Endothelial cell of umbilical vein (primary cell): ENCODE measurements at regions not wholly inside any gene's neighbourhood (a gene's known extent, or its start where the extent isn't known, plus 50 kb on each side); places are given as distances from the start of the nearest gene placed in this dataset.

Experiments used
- BruUV-seq: library from RNA; stranded (reverse); fragments of 400-500 nt; replicated peaks from 2 replicates; lab custom pipeline; 2021; lab: Mats Ljungman, UMichigan
- CTCF ChIA-PET: fragments of 300-600, 350-600 bp; sonication (Branson Sonifier 250); formaldehyde crosslinking; loops from one replicate; lab custom pipeline; 2021; ENCODE audit warnings: antibody characterized with exemption, inconsistent platforms; lab: Charles Lee
- POLR2A ChIA-PET: fragments of 300-600, 350-600 bp; sonication (Branson Sonifier 250); formaldehyde crosslinking; loops from one replicate; lab custom pipeline; 2021; ENCODE audit warnings: antibody characterized with exemption, inconsistent platforms; lab: Charles Lee
- DNase-seq: peaks from one replicate; pipeline ENCODE4 v3.0.0-alpha.2; 2011; ENCODE audit warnings: low read depth, low spot score
- FAIRE-seq: peaks from 2 replicates; lab custom pipeline; 2011; peaks lifted over from hg19 to GRCh38; lab: Jason Lieb, UNC
- H2AFZ ChIP-seq: 2 replicates; pipeline ENCODE4 v1.6.0; 2012; ENCODE audit warnings: low read depth, low read length, control low read depth, inconsistent platforms
- H3K27ac ChIP-seq: 2 replicates; pipeline ENCODE4 v1.5.1; 2011; ENCODE audit warnings: low read depth, mild to moderate bottlenecking, control low read depth, low read length, moderate library complexity; ENCODE audit not compliant: insufficient read depth
- H3K27me3 ChIP-seq, 2 experiments: 2 replicates each; pipeline versions ENCODE4 v1.6.0 to v1.6.1; 2011; ENCODE audit warnings: low read length in 2 of 2, mixed read lengths in 1 of 2; ENCODE audit not compliant: control insufficient read depth in 2 of 2, insufficient read depth in 2 of 2
- H3K36me3 ChIP-seq, 2 experiments: 2 replicates in 1 of 2; 3 replicates in 1 of 2; pipeline ENCODE4 v1.5.1; 2011; ENCODE audit warnings: low read length in 2 of 2, mild to moderate bottlenecking in 1 of 2, moderate library complexity in 1 of 2; ENCODE audit not compliant: control insufficient read depth in 2 of 2, insufficient read depth in 2 of 2; ENCODE audit errors: extremely low read depth in 1 of 2
- H3K4me1 ChIP-seq: 3 replicates; pipeline ENCODE4 v1.5.1; 2011; ENCODE audit warnings: mild to moderate bottlenecking, low read length; ENCODE audit not compliant: control insufficient read depth, insufficient read depth; ENCODE audit errors: extremely low read depth
- H3K4me2 ChIP-seq: 2 replicates; pipeline ENCODE4 v1.6.1; 2011; ENCODE audit warnings: low read length, control low read depth, mixed read lengths; ENCODE audit not compliant: insufficient read depth
- H3K4me3 ChIP-seq, 3 experiments: fragments of 200-600 bp in 1 of 3; sonication (generic), shearing (Covaris generic) in 1 of 3; replicated peaks in 1 of 3; 2 replicates each; pipeline ENCODE4 v1.5.1; 2011 to 2016; ENCODE audit warnings: control low read depth in 3 of 3, low read length in 3 of 3, mild to moderate bottlenecking in 2 of 3, inconsistent platforms in 1 of 3, low read depth in 1 of 3, moderate library complexity in 1 of 3; ENCODE audit not compliant: insufficient read depth in 1 of 3
- H3K79me2 ChIP-seq: 2 replicates; pipeline ENCODE4 v1.6.0; 2012; ENCODE audit warnings: low read length, inconsistent platforms; ENCODE audit not compliant: control insufficient read depth, insufficient read depth
- H3K9ac ChIP-seq: replicated peaks from 2 replicates; pipeline ENCODE3; 2011; ENCODE audit warnings: low read length, control low read depth; ENCODE audit not compliant: insufficient read depth; ENCODE audit errors: extremely low read depth
- H3K9me1 ChIP-seq: replicated peaks from 3 replicates; pipeline ENCODE4 v1.6.0; 2011; ENCODE audit warnings: mild to moderate bottlenecking, low read length; ENCODE audit not compliant: control insufficient read depth, insufficient read depth; ENCODE audit errors: extremely low read depth
- H3K9me3 ChIP-seq: replicated peaks from 2 replicates; pipeline ENCODE4 v1.5.1; 2012; ENCODE audit warnings: low read length, inconsistent platforms; ENCODE audit not compliant: control insufficient read depth, insufficient read depth
- H4K20me1 ChIP-seq: replicated peaks from 2 replicates; pipeline ENCODE3; 2011; ENCODE audit warnings: mild to moderate bottlenecking, low read length; ENCODE audit not compliant: control insufficient read depth, insufficient read depth; ENCODE audit errors: extremely low read depth
- CTCF ChIP-seq, 2 donors: IDR thresholded peaks; 1 replicate in 1 of 2; 2 replicates in 1 of 2; pipeline ENCODE4 v1.5.1; 2011; ENCODE audit warnings: low read length in 2 of 2, mild to moderate bottlenecking in 2 of 2, moderate library complexity in 2 of 2, control low read depth in 1 of 2, inconsistent platforms in 1 of 2, low read depth in 1 of 2; ENCODE audit not compliant: insufficient read depth in 1 of 2; ENCODE audit errors: extremely low read depth in 1 of 2
- EZH2 ChIP-seq: IDR thresholded peaks from 2 replicates; pipeline ENCODE4 v1.6.1; 2012; ENCODE audit warnings: borderline replicate concordance, low read depth, mild to moderate bottlenecking, moderate library complexity, low read length, inconsistent platforms; ENCODE audit not compliant: severe bottlenecking
- JUN ChIP-seq: IDR thresholded peaks from 2 replicates; pipeline ENCODE4 v1.6.1; 2011; ENCODE audit warnings: borderline replicate concordance, low read depth; ENCODE audit not compliant: insufficient read length, insufficient read depth
- POLR2A ChIP-seq: IDR thresholded peaks from 2 replicates; pipeline ENCODE4 v1.6.1; 2012; ENCODE audit warnings: low read depth, mild to moderate bottlenecking, control low read depth, low read length
- dilution Hi-C: fragments of 300-500 bp; cut with MboI; formaldehyde crosslinking; loops from one replicate; pipeline ENCODE4 v1.15.0; 2019; ENCODE audit warnings: low sequenced_read_pairs; ENCODE audit not compliant: extremely low pct_ligation_motif_present
- intact Hi-C: fragments of 100-400 bp; cut with micrococcal nuclease; formaldehyde crosslinking; loops from one replicate; pipeline ENCODE4 v1.10.0; 2022

DNA sequence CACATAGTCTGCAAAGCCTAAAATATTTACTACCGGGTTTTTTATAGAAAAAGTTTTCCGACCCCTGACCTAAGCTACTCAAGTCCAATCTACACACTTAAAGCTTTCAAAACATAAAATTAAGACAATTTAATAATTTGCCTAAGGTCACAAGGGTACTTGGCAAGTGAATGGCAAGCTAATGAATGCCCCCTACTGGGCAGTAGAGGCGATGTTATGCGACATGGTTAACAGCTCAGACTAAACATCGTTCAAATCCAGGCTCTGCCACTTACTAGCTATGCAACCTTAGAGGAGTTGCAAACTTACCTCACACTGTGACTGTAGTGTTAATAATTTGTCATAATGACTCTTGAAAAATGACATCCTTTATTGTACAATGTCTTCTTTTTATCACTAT is 317.2 kb upstream of the NFIA start:
- H2AFZ ChIP-seq, result no peak overlapping the region
- no peaks in the 10 kb centered on the region for H3K79me2 ChIP-seq
- ChIA-PET POLR2A (interaction anchor here (1.5 kb wide), 1 partner anchor 484 kb away, joined by 3 read pairs; no protein-coding TSS in a partner anchor), CTCF (interaction anchor here (0.6 to 5.2 kb wide), 53 partner anchors 10 to 1088 kb away, joined by 3 to 149 read pairs (median 4); no protein-coding TSS in a partner anchor)
- no peaks in the 10 kb centered on the region for H3K27me3 ChIP-seq
- no peak overlapping the region for H3K9ac ChIP-seq
- no peak for TF ChIP-seq EZH2
- TF ChIP-seq CTCF (IDR thresholded peaks at IDR 0.05; ENCODE audit: extremely low read depth in 1 of 2, insufficient read depth in 1 of 2, low read depth in 1 of 2, low read length in 2 of 2), result peak; percentile 44 to 51
- H3K4me3 ChIP-seq, result no peak overlapping the region
- H4K20me1 ChIP-seq, result no peaks in the 10 kb centered on the region
- BruUV-seq, result no TSS peak
- no peak overlapping the region for H3K27ac ChIP-seq
- no peak overlapping the region for H3K4me2 ChIP-seq
- H3K9me3 ChIP-seq, result no peaks in the 10 kb centered on the region
- H3K36me3 ChIP-seq, result no peaks in the 10 kb centered on the region
- FAIRE-seq (peak; percentile 67), DNase-seq (peak; percentile 49)
- intact Hi-C loops, result loop anchor here (1.0 to 10.0 kb wide), 8 partner anchors 190 to 788 kb away; no protein-coding TSS in a partner anchor
- dilution Hi-C loops, result no loop called here
- peaks cover 13% of the 10 kb centered on the region for H3K4me1 ChIP-seq
- no peaks in the 10 kb centered on the region for H3K9me1 ChIP-seq

GRCh38 chr1:60764489-60764888 is 317.9 kb upstream of the NFIA start:
- no TSS peak for BruUV-seq
- Histone ChIP-seq H3K79me2 (no peaks in the 10 kb centered on the region), H3K9me1 (no peaks in the 10 kb centered on the region), H3K4me3 (no peak overlapping the region), H4K20me1 (no peaks in the 10 kb centered on the region), H2AFZ (no peak overlapping the region), H3K27me3 (no peaks in the 10 kb centered on the region), H3K9ac (no peak overlapping the region), H3K36me3 (no peaks in the 10 kb centered on the region), H3K4me1 (peaks cover 13% of the 10 kb centered on the region), H3K4me2 (no peak overlapping the region), H3K27ac (no peak overlapping the region), H3K9me3 (no peaks in the 10 kb centered on the region)
- dilution Hi-C loops, result no loop called here
- ChIA-PET POLR2A (interaction anchor here (1.5 kb wide), 1 partner anchor 483 kb away, joined by 3 read pairs; no protein-coding TSS in a partner anchor), CTCF (interaction anchor here (0.8 to 5.2 kb wide), 31 partner anchors 11 to 1089 kb away, joined by 3 to 149 read pairs (median 4); no protein-coding TSS in a partner anchor)
- intact Hi-C loops, result loop anchor here (2.0 to 10.0 kb wide), 5 partner anchors 142 to 294 kb away; no protein-coding TSS in a partner anchor
- peak; percentile 43 for FAIRE-seq
- TF ChIP-seq CTCF (IDR thresholded peaks at IDR 0.05; ENCODE audit: extremely low read depth in 1 of 2, insufficient read depth in 1 of 2, low read depth in 1 of 2, low read length in 2 of 2) (no peak), POLR2A (no peak), EZH2 (no peak), JUN (no peak)
- DNase-seq, result peak; percentile 41
